GM12878 (cell line): ENCODE measurements at regions not wholly inside any gene's neighbourhood (a gene's known extent, or its start where the extent isn't known, plus 50 kb on each side); places are given as distances from the start of the nearest gene placed in this dataset.

Experiments
- ATAC-seq: fragments of 200-7000 bp; cut with Tn5 transposase; 3 replicates; pipeline ENCODE4 v1.9.1; 2020; ENCODE audit warnings: mild to moderate bottlenecking, moderate library complexity
- BruUV-seq: library from RNA; stranded (reverse); fragments of 400-500 nt; replicated peaks from 2 replicates; lab custom pipeline; 2021; lab: Mats Ljungman, UMichigan
- CTCF ChIA-PET: fragments of 300-600 bp; sonication (Branson Sonifier 250); formaldehyde crosslinking; extraction: SDS; loops from one replicate; lab custom pipeline; 2021; ENCODE audit warnings: inconsistent platforms; lab: Yijun Ruan, JAX
- POLR2A ChIA-PET: fragments of 350-600 bp; formaldehyde crosslinking; extraction: SDS; loops from one replicate; lab custom pipeline; 2021; ENCODE audit warnings: inconsistent platforms; lab: Charles Lee
- RAD21 ChIA-PET: fragments of 300-600 bp; sonication (Branson Sonifier 250); formaldehyde crosslinking; loops from one replicate; lab custom pipeline; 2023; ENCODE audit warnings: antibody characterized with exemption; ENCODE audit not compliant: unreplicated experiment; lab: Charles Lee
- SMC1A ChIA-PET: fragments of 300-600 bp; sonication (Branson Sonifier 250); formaldehyde crosslinking; loops from one replicate; lab custom pipeline; 2023; ENCODE audit not compliant: unreplicated experiment, uncharacterized antibody; lab: Charles Lee
- DNase-seq: peaks from one replicate; pipeline ENCODE4 v3.0.0-alpha.2; 2011; ENCODE audit warnings: low read depth, low spot score
- FAIRE-seq: peaks from 3 replicates; lab custom pipeline; 2011; peaks lifted over from hg19 to GRCh38; lab: Jason Lieb, UNC
- H2AFZ ChIP-seq: 2 replicates; pipeline ENCODE4 v1.6.0; 2011; ENCODE audit warnings: low read depth, low read length, control low read depth; ENCODE audit not compliant: control insufficient read depth
- H3K27ac ChIP-seq: 2 replicates; pipeline ENCODE4 v1.5.1; 2011; ENCODE audit warnings: control low read depth; ENCODE audit not compliant: control insufficient read depth, insufficient read depth
- H3K27me3 ChIP-seq, 2 experiments: replicated peaks in 1 of 2; 2 replicates each; pipeline versions ENCODE4 v1.6.0 to v1.6.1; 2011; ENCODE audit warnings: low read length in 1 of 2; ENCODE audit not compliant: control insufficient read depth in 2 of 2, insufficient read depth in 2 of 2
- H3K36me3 ChIP-seq, 2 experiments: 2 replicates each; pipeline ENCODE4 v1.5.1; 2011; ENCODE audit warnings: low read length in 1 of 2; ENCODE audit not compliant: control insufficient read depth in 2 of 2, insufficient read depth in 2 of 2
- H3K4me1 ChIP-seq: 2 replicates; pipeline ENCODE4 v1.6.1; 2011; ENCODE audit warnings: mild to moderate bottlenecking, low read length, moderate library complexity, mixed read lengths; ENCODE audit not compliant: control insufficient read depth, insufficient read depth
- H3K4me2 ChIP-seq: 2 replicates; pipeline ENCODE4 v1.6.0; 2011; ENCODE audit warnings: control low read depth; ENCODE audit not compliant: control insufficient read depth, insufficient read depth
- H3K4me3 ChIP-seq: fragments of 200-600 bp; sonication (generic); 2 replicates; pipeline ENCODE4 v1.5.1; 2016
- H3K79me2 ChIP-seq: 2 replicates; pipeline ENCODE4 v1.6.0; 2011; ENCODE audit warnings: low read length; ENCODE audit not compliant: control insufficient read depth, insufficient read depth
- H3K9ac ChIP-seq: 2 replicates; pipeline ENCODE4 v1.8.0; 2011; ENCODE audit warnings: low read length, control low read depth, mixed read lengths; ENCODE audit not compliant: control insufficient read depth, insufficient read depth
- H3K9me3 ChIP-seq: replicated peaks from 3 replicates; pipeline ENCODE4 v1.5.1; 2011; ENCODE audit warnings: mild to moderate bottlenecking, low read length; ENCODE audit not compliant: control insufficient read depth, insufficient read depth
- H4K20me1 ChIP-seq: 2 replicates; pipeline ENCODE4 v1.6.0; 2011; ENCODE audit not compliant: control insufficient read depth, insufficient read depth
- BCL11A ChIP-seq: IDR thresholded peaks from 2 replicates; pipeline ENCODE4 v1.6.1; 2011; ENCODE audit warnings: low read depth, low read length
- FOS ChIP-seq: IDR thresholded peaks from 3 replicates; pipeline ENCODE4 v1.6.1; 2011; ENCODE audit warnings: borderline replicate concordance; ENCODE audit not compliant: insufficient read length; ENCODE audit errors: extremely low read depth
- MLLT1 ChIP-seq: fragments of 450-650 bp; IDR thresholded peaks from 2 replicates; pipeline ENCODE4 v1.6.1; 2016; ENCODE audit warnings: mild to moderate bottlenecking
- MTA3 ChIP-seq: IDR thresholded peaks from 2 replicates; pipeline ENCODE4 v1.6.1; 2012; ENCODE audit warnings: low read length, inconsistent platforms, borderline replicate concordance
- NFYB ChIP-seq: IDR thresholded peaks from 2 replicates; pipeline ENCODE4 v1.6.1; 2011; ENCODE audit warnings: low read depth, mild to moderate bottlenecking, low read length, improper control_type of control experiment, moderate library complexity; ENCODE audit not compliant: insufficient read depth
- NKRF ChIP-seq: fragments of 450-650 bp; conservative IDR thresholded peaks from 2 replicates; pipeline ENCODE4 v1.6.1; 2017; ENCODE audit warnings: mild to moderate bottlenecking, moderate library complexity
- RBBP5 ChIP-seq: fragments of 200-600 bp; sonication (generic); conservative IDR thresholded peaks from 2 replicates; pipeline ENCODE4 v1.6.1; 2016
- SMARCA5 ChIP-seq: fragments of 450-650 bp; IDR thresholded peaks from 2 replicates; pipeline ENCODE4 v1.6.1; 2017; ENCODE audit warnings: mild to moderate bottlenecking
- USF2 ChIP-seq: IDR thresholded peaks from 2 replicates; pipeline ENCODE4 v1.6.1; 2011; ENCODE audit warnings: low read depth, low read length, improper control_type of control experiment, borderline replicate concordance
- WRNIP1 ChIP-seq: IDR thresholded peaks from 2 replicates; pipeline ENCODE4 v1.6.1; 2011; ENCODE audit warnings: low read depth, low read length, improper control_type of control experiment, borderline replicate concordance
- ZNF24 ChIP-seq: fragments of 450-650 bp; IDR thresholded peaks from 2 replicates; pipeline ENCODE4 v1.6.1; 2017; ENCODE audit warnings: antibody characterized with exemption, mild to moderate bottlenecking
- ZNF592 ChIP-seq: fragments of 450-650 bp; IDR thresholded peaks from 2 replicates; pipeline ENCODE4 v1.6.1; 2017; ENCODE audit warnings: mild to moderate bottlenecking, moderate library complexity
- WGBS: methylation state at CpG from one replicate; pipeline ENCODE4 v1.1.6; 2016; ENCODE audit warnings: low lambda C conversion rate; ENCODE audit not compliant: insufficient replicate concordance, insufficient coverage; ENCODE audit errors: missing lambda C conversion rate; 5-methylcytosine and 5-hydroxymethylcytosine counted together
- in situ Hi-C: fragments of 300-500 bp; cut with MboI; formaldehyde crosslinking; loops from 9 replicates; pipeline ENCODE4 v1.14.3; 2018; ENCODE audit warnings: mixed read lengths
- intact Hi-C: fragments of 100-400 bp; cut with micrococcal nuclease; formaldehyde crosslinking; loops from one replicate; pipeline ENCODE4 v1.14.2; 2022; ENCODE audit not compliant: unreplicated experiment

GRCh38 chr20:12594410-12595088, 414.2 kb upstream of the SPTLC3 start (continued):
- TF ChIP-seq BCL11A: no peak

- CTCF ChIA-PET: no interaction called here
- WGBS: 0% methylated on average over 2 of the region's 2 CpGs
- RAD21 ChIA-PET: no interaction called here
- no peak for TF ChIP-seq FOS
- TF ChIP-seq NFYB: no peak
- no peak for TF ChIP-seq MLLT1
- no peak for TF ChIP-seq USF2
- no peak for TF ChIP-seq RBBP5
- no peak for TF ChIP-seq WRNIP1
- no peak for TF ChIP-seq ZNF24
- TF ChIP-seq NKRF: no peak
- TF ChIP-seq MTA3: no peak
- TF ChIP-seq SMARCA5: no peak
- no peak for TF ChIP-seq ZNF592
These were observed 412.9 kb upstream of the SPTLC3 start for GRCh38 chr20:12595841-12596240.

More at GRCh38 chr20:12595841-12596240, 412.9 kb upstream of the SPTLC3 start:
- intact Hi-C loops: no loop called here
- ChIA-PET SMC1A (interaction anchor here (0.9 kb wide), 1 partner anchor 17 kb away, joined by 3 read pairs; no protein-coding TSS in a partner anchor), POLR2A (no interaction called here)
- Histone ChIP-seq H3K4me1 (no peaks in the 10 kb centered on the region), H3K4me3 (no peak overlapping the region), H3K27ac (no peak overlapping the region), H2AFZ (no peak overlapping the region), H4K20me1 (no peaks in the 10 kb centered on the region), H3K4me2 (no peak overlapping the region), H3K9me3 (no peaks in the 10 kb centered on the region), H3K27me3 (no peaks in the 10 kb centered on the region), H3K9ac (no peak overlapping the region), H3K79me2 (no peaks in the 10 kb centered on the region), H3K36me3 (no peaks in the 10 kb centered on the region)
- no TSS peak for BruUV-seq
- FAIRE-seq (no peak), DNase-seq (no peak), ATAC-seq (no peak)
- in situ Hi-C loops: no loop called here
